HEK293 (cell line): ENCODE measurements at regions not wholly inside any gene's neighbourhood (a gene's known extent, or its start where the extent isn't known, plus 50 kb on each side); places are given as distances from the start of the nearest gene placed in this dataset.

Source experiments
- CTCF ChIA-PET: fragments of 350-600 bp; formaldehyde crosslinking; extraction: SDS; loops from one replicate; lab custom pipeline; 2021; ENCODE audit warnings: antibody characterized with exemption; lab: Yijun Ruan, JAX
- POLR2A ChIA-PET: fragments of 300-600 bp; formaldehyde crosslinking; extraction: SDS; loops from one replicate; lab custom pipeline; 2020; ENCODE audit warnings: antibody characterized with exemption, inconsistent platforms; lab: Yijun Ruan, JAX
- H3K27ac ChIP-seq: fragments of 200-500 bp; sonication (Bioruptor generic); 2 replicates; pipeline ENCODE4 v1.5.1; 2014; ENCODE audit warnings: low read depth, low read length, control low read depth, inconsistent platforms; ENCODE audit errors: extremely low read depth
- H3K36me3 ChIP-seq, 2 experiments: fragments of 200-500 bp in 1 of 2; sonication (Bioruptor generic) in 1 of 2; 1 replicate in 1 of 2; 2 replicates in 1 of 2; pipeline ENCODE4 v1.5.1; 2014 to 2017; ENCODE audit warnings: inconsistent platforms in 2 of 2, low read length in 2 of 2; ENCODE audit not compliant: control insufficient read depth in 2 of 2, insufficient read depth in 1 of 2
- H3K4me1 ChIP-seq: fragments of 200-500 bp; sonication (Bioruptor generic); 2 replicates; pipeline ENCODE4 v1.5.1; 2014; ENCODE audit warnings: mild to moderate bottlenecking, low read length, inconsistent platforms; ENCODE audit not compliant: control insufficient read depth, insufficient read depth
- H3K4me3 ChIP-seq: 2 replicates; pipeline ENCODE4 v1.5.1; 2011; ENCODE audit warnings: low read depth, mild to moderate bottlenecking, control low read depth, low read length, moderate library complexity
- H3K9me3 ChIP-seq: fragments of 200-500 bp; sonication (Bioruptor generic); 2 replicates; pipeline ENCODE4 v1.5.1; 2014; ENCODE audit warnings: low read depth, low read length, inconsistent platforms; ENCODE audit not compliant: control insufficient read depth, insufficient read depth
- KLF8 ChIP-seq: fragments of 450-650 bp; formaldehyde crosslinking; IDR thresholded peaks from 2 replicates; pipeline ENCODE4 v1.5.1; 2016; ENCODE audit warnings: missing biosample characterization, missing genetic modification characterization
- MZF1 ChIP-seq: fragments of 450-650 bp; formaldehyde crosslinking; IDR thresholded peaks from 2 replicates; pipeline ENCODE4 v1.5.1; 2017; ENCODE audit warnings: missing biosample characterization, missing genetic modification characterization, borderline replicate concordance
- PATZ1 ChIP-seq: fragments of 450-650 bp; formaldehyde crosslinking; IDR thresholded peaks from 2 replicates; pipeline ENCODE4 v1.5.1; 2016; ENCODE audit warnings: missing biosample characterization, missing genetic modification characterization
- PRDM1 ChIP-seq: fragments of 450-650 bp; formaldehyde crosslinking; IDR thresholded peaks from 2 replicates; pipeline ENCODE4; 2016; ENCODE audit warnings: missing biosample characterization, missing genetic modification characterization
- YY2 ChIP-seq: fragments of 450-650 bp; formaldehyde crosslinking; IDR thresholded peaks from 2 replicates; pipeline ENCODE4 v1.5.1; 2016; ENCODE audit warnings: missing biosample characterization, missing genetic modification characterization
- ZBTB17 ChIP-seq: fragments of 450-650 bp; formaldehyde crosslinking; IDR thresholded peaks from 2 replicates; pipeline ENCODE4 v1.5.1; 2016; ENCODE audit warnings: missing biosample characterization, missing genetic modification characterization
- ZNF114 ChIP-seq: fragments of 450-650 bp; formaldehyde crosslinking; IDR thresholded peaks from 2 replicates; pipeline ENCODE4 v1.5.0; 2017; ENCODE audit warnings: missing biosample characterization, missing genetic modification characterization
- ZNF121 ChIP-seq: fragments of 450-650 bp; formaldehyde crosslinking; IDR thresholded peaks from 2 replicates; pipeline ENCODE4 v1.5.1; 2016; ENCODE audit warnings: missing biosample characterization, missing genetic modification characterization
- ZNF146 ChIP-seq: fragments of 450-650 bp; formaldehyde crosslinking; IDR thresholded peaks from 2 replicates; pipeline ENCODE4 v1.5.1; 2016; ENCODE audit warnings: missing biosample characterization, missing genetic modification characterization
- ZNF169 ChIP-seq: fragments of 450-650 bp; formaldehyde crosslinking; IDR thresholded peaks from 2 replicates; pipeline ENCODE4 v1.5.1; 2016; ENCODE audit warnings: missing biosample characterization, missing genetic modification characterization
- ZNF174 ChIP-seq: fragments of 450-650 bp; formaldehyde crosslinking; IDR thresholded peaks from 2 replicates; pipeline ENCODE4 v1.5.0; 2017; ENCODE audit warnings: missing biosample characterization, mild to moderate bottlenecking, missing genetic modification characterization
- ZNF366 ChIP-seq: fragments of 450-650 bp; formaldehyde crosslinking; conservative IDR thresholded peaks from 2 replicates; pipeline ENCODE4 v1.5.1; 2016; ENCODE audit warnings: missing biosample characterization, missing genetic modification characterization
- ZNF398 ChIP-seq: fragments of 450-650 bp; formaldehyde crosslinking; IDR thresholded peaks from 2 replicates; pipeline ENCODE4 v1.5.1; 2017; ENCODE audit warnings: missing biosample characterization, missing genetic modification characterization
- ZNF404 ChIP-seq: fragments of 450-650 bp; formaldehyde crosslinking; IDR thresholded peaks from 2 replicates; pipeline ENCODE4 v1.5.1; 2017; ENCODE audit warnings: missing biosample characterization, missing genetic modification characterization
- ZNF416 ChIP-seq: fragments of 450-650 bp; formaldehyde crosslinking; IDR thresholded peaks from 2 replicates; pipeline ENCODE4 v1.5.1; 2016; ENCODE audit warnings: missing biosample characterization, missing genetic modification characterization
- ZNF513 ChIP-seq: fragments of 450-650 bp; IDR thresholded peaks from 2 replicates; pipeline ENCODE4 v1.5.1; 2018; ENCODE audit warnings: missing biosample characterization, missing genetic modification characterization
- ZNF580 ChIP-seq: fragments of 450-650 bp; formaldehyde crosslinking; IDR thresholded peaks from 2 replicates; pipeline ENCODE4 v1.5.1; 2016; ENCODE audit warnings: missing biosample characterization, missing genetic modification characterization
- ZNF585B ChIP-seq: fragments of 450-650 bp; formaldehyde crosslinking; IDR thresholded peaks from 2 replicates; pipeline ENCODE4 v1.5.1; 2016; ENCODE audit warnings: missing biosample characterization, missing genetic modification characterization
- ZNF596 ChIP-seq: fragments of 450-650 bp; IDR thresholded peaks from 2 replicates; pipeline ENCODE4 v1.5.0; 2018; ENCODE audit warnings: missing biosample characterization, mild to moderate bottlenecking, missing genetic modification characterization, moderate library complexity
- ZNF610 ChIP-seq: fragments of 450-650 bp; formaldehyde crosslinking; IDR thresholded peaks from 2 replicates; pipeline ENCODE4 v1.5.1; 2016; ENCODE audit warnings: missing biosample characterization, missing genetic modification characterization, borderline replicate concordance
- ZNF654 ChIP-seq: fragments of 450-650 bp; formaldehyde crosslinking; IDR thresholded peaks from 2 replicates; pipeline ENCODE4 v1.5.1; 2016; ENCODE audit warnings: low read depth, missing biosample characterization, missing genetic modification characterization

- TF ChIP-seq ZNF416 (tag by site-specific recombination) = no peak
- peak; percentile 58 for TF ChIP-seq ZBTB17
- no peak for TF ChIP-seq ZNF114 (tag by site-specific recombination)
- no peak for TF ChIP-seq ZNF398 (tag by site-specific recombination)
- no peak for TF ChIP-seq ZNF146 (tag by site-specific recombination)
- TF ChIP-seq ZNF596 (tag by site-specific recombination) = peak; percentile 76
- no peaks in the 10 kb centered on the region for H3K36me3 ChIP-seq
- no peak overlapping the region for H3K4me3 ChIP-seq
- ChIA-PET POLR2A (no interaction called here), CTCF (interaction anchor here (0.7 to 1.0 kb wide), 4 partner anchors 33 to 1341 kb away, joined by 3 to 5 read pairs (median 3); no protein-coding TSS in a partner anchor)
- H3K4me1 ChIP-seq = no peaks in the 10 kb centered on the region
- no peaks in the 10 kb centered on the region; the same call in 1 of the 2 replicates for H3K9me3 ChIP-seq
- H3K27ac ChIP-seq = no peak overlapping the region
Measured at GRCh38 chr19:32189956-32190706, 155.3 kb upstream of the ZNF507 start.

- Histone ChIP-seq H3K4me1 (no peaks in the 10 kb centered on the region), H3K4me3 (no peak overlapping the region), H3K9me3 (no peaks in the 10 kb centered on the region; the same call in 1 of the 2 replicates), H3K27ac (no peak overlapping the region), H3K36me3 (no peaks in the 10 kb centered on the region)
- TF ChIP-seq ZNF121 (tag by site-specific recombination) (0 out of 2 replicates have a peak, but pooled peaks have one; percentile 20), ZNF404 (no peak)
- CTCF ChIA-PET = interaction anchor here (0.6 to 0.7 kb wide), 2 partner anchors 54 to 85 kb away, joined by 3 to 6 read pairs; no protein-coding TSS in a partner anchor
- POLR2A ChIA-PET = no interaction called here
Measured at GRCh38 chr19:32191921-32192320, 153.5 kb upstream of the ZNF507 start.

GRCh38 chr19:32195706-32196610 lies 149.5 kb upstream of the ZNF507 start:
- no peaks in the 10 kb centered on the region for H3K4me1 ChIP-seq
- H3K27ac ChIP-seq = no peak overlapping the region
- H3K9me3 ChIP-seq = no peaks in the 10 kb centered on the region; the same call in 1 of the 2 replicates
- POLR2A ChIA-PET = interaction anchor here (0.6 kb wide), 1 partner anchor 77 kb away, joined by 4 read pairs; no protein-coding TSS in a partner anchor
- CTCF ChIA-PET = interaction anchor here (0.8 to 1.4 kb wide), 2 partner anchors 28 to 29 kb away, joined by 3 read pairs; no protein-coding TSS in a partner anchor
- H3K36me3 ChIP-seq = no peaks in the 10 kb centered on the region
- no peak overlapping the region for H3K4me3 ChIP-seq
- TF ChIP-seq ZNF610 (no peak), ZNF174 (tag by site-specific recombination) (no peak), ZNF585B (tag by site-specific recombination) (no peak), PRDM1 (no peak), ZNF654 (tag by site-specific recombination) (no peak), ZNF513 (tag by site-specific recombination) (no peak), ZNF366 (no peak), MZF1 (tag by site-specific recombination) (no peak), ZNF169 (tag by site-specific recombination) (no peak), ZNF398 (tag by site-specific recombination) (no peak), YY2 (tag by site-specific recombination) (no peak), KLF8 (tag by site-specific recombination) (no peak), PATZ1 (tag by site-specific recombination) (no peak), ZNF580 (tag by site-specific recombination) (no peak)
